Right lung (tissue), 2 donors: ENCODE measurements at regions not wholly inside any gene's neighbourhood (a gene's known extent, or its start where the extent isn't known, plus 50 kb on each side); places are given as distances from the start of the nearest gene placed in this dataset.

Source experiments
- DNase-seq, 2 donors: peaks; one replicate each; pipeline ENCODE4 v3.0.0-alpha.2; 2013

- no peak for DNase-seq
Observed at GRCh38 chr13:90532861-90533492, 814.5 kb upstream of the MIR17HG start.

- no peak for DNase-seq
Observed at GRCh38 chr13:90533866-90534265, 813.6 kb upstream of the MIR17HG start.

GRCh38 chr13:90534617-90535370 is 812.7 kb upstream of the MIR17HG start:
- no peak for DNase-seq

GRCh38 chr13:90535421-90535820 is 812.1 kb upstream of the MIR17HG start:
- DNase-seq: no peak

GRCh38 chr13:90538063-90538462 is 809.4 kb upstream of the MIR17HG start:
- no peak for DNase-seq

- DNase-seq: no peak
Observed at GRCh38 chr13:90541346-90541745, 806.1 kb upstream of the MIR17HG start.

GRCh38 chr13:90542959-90543505 is 804.5 kb upstream of the MIR17HG start:
- DNase-seq: no peak

GRCh38 chr13:90545070-90545840 is 802.2 kb upstream of the MIR17HG start:
- DNase-seq: no peak

- DNase-seq: no peak
Observed at GRCh38 chr13:90547272-90547790, 800.2 kb upstream of the MIR17HG start.

GRCh38 chr13:90551253-90551652 is 796.2 kb upstream of the MIR17HG start:
- DNase-seq: no peak

GRCh38 chr13:90552702-90553101 is 794.8 kb upstream of the MIR17HG start:
- DNase-seq: no peak

GRCh38 chr13:90553159-90553558 is 794.3 kb upstream of the MIR17HG start:
- DNase-seq: no peak

GRCh38 chr13:90557626-90558025 is 789.9 kb upstream of the MIR17HG start:
- DNase-seq: no peak

- no peak for DNase-seq
Observed at GRCh38 chr13:90562443-90562842, 785.0 kb upstream of the MIR17HG start.

- no peak for DNase-seq
Observed at GRCh38 chr13:90564096-90564495, 783.4 kb upstream of the MIR17HG start.

- no peak for DNase-seq
Observed at GRCh38 chr13:90564566-90564965, 782.9 kb upstream of the MIR17HG start.

- DNase-seq: no peak
Observed at GRCh38 chr13:90565985-90566713, 781.3 kb upstream of the MIR17HG start.

GRCh38 chr13:90568165-90568564 is 779.3 kb upstream of the MIR17HG start:
- DNase-seq: no peak

GRCh38 chr13:90576067-90576466 is 771.4 kb upstream of the MIR17HG start:
- no peak for DNase-seq

GRCh38 chr13:90577726-90578125 is 769.8 kb upstream of the MIR17HG start:
- no peak for DNase-seq

GRCh38 chr13:90585392-90585791 is 762.1 kb upstream of the MIR17HG start:
- no peak for DNase-seq
